GM19240 (cell line): ENCODE measurements at regions not wholly inside any gene's neighbourhood (a gene's known extent, or its start where the extent isn't known, plus 50 kb on each side); places are given as distances from the start of the nearest gene placed in this dataset.
"Not testable (repeated sequence)": the region's sequence is repeated elsewhere in the genome, so short reads cannot be mapped to it uniquely, and the experiment has no call there.

Source experiments
- DNase-seq: peaks from one replicate; pipeline ENCODE4 v3.0.0; 2011; ENCODE audit warnings: low spot score; ENCODE audit not compliant: insufficient read length

DNA sequence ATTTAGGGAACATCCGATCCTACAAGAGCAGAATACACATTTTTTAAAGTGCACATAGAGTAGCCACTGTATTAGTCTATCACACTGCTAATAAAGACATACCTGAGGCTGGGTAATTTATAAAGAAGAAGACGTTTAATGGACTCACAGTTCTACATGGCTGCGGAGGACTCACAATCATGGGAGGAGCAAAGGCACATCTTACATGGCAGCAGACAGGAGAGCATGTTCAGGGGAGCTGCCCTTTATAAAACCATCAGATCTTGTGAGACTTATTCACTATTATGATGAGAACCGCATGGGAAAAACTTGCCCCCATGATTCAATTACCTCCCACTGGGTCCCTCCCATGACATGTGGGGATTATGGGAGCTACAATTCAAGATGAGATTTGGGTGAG is 421.5 kb downstream of the EDEM1 start:
- DNase-seq: not testable (repeated sequence)

GRCh38 chr3:5613599-5613998 is 426.1 kb downstream of the EDEM1 start:
- no peak for DNase-seq

DNA sequence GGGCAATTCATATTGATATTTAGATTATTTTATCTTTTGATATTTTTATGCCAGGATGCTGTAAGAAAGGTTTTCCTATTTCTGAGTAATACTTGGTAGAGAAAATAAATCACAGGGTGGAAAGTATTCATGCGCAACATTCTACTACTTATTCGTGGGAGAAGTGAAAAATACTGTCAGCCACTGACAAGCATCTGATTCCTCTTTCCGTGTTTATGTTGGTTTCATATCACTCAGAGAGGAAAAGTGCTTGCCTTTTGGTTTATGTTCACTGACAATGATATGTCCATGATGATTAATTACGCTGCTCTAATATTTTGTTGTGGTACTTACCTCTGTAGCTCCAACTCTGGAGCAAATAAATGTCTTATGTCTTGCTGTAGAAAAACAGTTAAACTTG is 429.4 kb downstream of the EDEM1 start:
- DNase-seq: no peak

GRCh38 chr3:5618170-5618569 is 430.7 kb downstream of the EDEM1 start:
- no peak for DNase-seq

DNA sequence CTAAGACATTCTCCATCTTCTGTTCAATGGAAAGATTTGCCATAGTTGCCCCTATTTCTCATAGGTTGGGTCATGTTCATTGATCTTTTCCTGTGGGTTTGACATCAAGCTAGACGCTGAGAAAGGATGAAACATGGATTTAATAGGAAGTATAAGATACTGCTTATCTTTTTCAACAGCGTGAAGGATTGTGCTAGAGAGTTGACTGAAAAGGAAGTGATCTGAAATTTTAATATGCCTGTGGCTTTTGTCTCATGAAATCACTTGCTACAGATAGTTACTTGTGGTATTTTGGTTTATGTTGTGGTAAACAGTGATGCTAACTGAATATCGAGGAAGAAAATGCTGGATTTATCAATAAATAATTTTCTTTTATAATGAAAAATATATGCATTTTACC is 442.9 kb downstream of the EDEM1 start:
- no peak for DNase-seq

DNA sequence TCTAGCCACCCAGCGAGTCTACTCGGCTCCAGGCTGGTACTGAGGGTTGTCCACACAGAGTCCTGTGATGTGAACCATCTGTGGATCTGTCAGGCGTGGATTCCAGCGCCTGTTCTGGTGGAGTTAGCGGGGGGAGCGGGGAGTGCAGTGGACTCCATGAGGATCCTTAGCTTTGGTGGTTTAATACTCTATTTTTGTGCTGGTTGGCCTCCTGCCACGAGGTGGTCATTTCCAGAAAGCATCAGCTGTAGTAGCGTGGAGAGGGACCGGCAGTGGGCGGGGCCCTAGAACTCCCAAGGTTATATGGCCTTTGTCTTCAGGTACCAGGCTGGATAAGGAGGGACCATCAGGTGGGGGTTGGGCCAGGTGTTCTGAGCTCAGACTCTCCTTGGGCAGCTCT is 446.5 kb downstream of the EDEM1 start:
- no peak for DNase-seq

DNA sequence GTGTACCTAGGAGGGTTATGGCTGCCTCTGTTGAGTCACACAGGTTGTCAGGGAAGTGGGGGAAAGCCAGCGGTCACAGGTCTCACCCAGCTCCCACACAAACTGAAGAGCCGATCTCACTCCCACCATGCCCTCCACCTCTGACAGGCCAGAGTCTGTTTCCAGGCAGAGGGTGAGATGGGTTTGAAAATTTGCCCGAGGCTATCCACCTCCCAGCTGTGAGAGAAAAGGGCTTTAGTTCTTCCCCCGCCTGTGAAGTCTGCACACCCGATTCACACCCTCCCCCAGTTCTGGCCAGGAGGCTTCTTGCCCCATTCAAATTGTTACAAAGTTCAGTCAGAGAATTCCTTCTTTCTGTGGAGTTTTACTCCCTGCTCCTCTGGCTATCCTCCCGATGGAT is 446.9 kb downstream of the EDEM1 start:
- DNase-seq: no peak

DNA sequence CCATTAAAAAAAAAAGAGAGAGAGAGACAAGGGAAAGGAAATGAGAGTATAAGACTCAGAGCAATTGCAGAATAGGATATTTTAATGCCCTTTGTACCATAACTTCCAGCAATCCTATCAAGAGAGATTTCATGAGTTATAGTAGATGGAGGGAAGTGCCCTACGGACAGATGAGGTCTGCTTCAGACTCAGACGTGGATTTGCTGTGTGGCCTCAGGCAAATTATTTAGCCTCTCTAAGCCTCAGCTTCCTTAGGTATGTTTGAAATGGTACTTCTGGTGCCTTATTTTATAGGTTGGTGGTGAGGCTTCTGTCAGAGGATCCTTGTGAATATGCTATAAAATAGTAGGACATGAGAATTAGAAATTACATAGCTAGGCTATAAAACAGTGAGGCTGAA is 448.2 kb downstream of the EDEM1 start:
- DNase-seq: no peak

DNA sequence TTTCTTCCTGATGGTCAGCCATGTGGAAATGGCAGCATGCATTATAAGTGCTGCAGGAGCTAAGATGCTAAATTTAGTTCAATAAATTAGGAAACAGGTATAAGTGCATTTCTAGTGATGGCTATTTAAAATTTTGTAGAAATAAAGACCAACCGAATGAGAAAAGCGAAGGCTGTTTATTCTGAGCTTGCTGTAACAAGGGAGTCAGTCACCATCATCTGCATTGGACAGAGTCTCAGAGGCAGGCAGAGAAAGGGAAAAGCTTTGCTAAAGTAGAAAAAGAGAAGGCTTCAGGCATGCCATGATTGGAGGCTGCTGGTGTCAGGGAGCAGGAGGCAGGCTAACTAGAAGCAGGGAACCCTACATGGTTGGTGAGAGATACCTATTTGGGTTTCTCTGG is 451.0 kb downstream of the EDEM1 start:
- DNase-seq: no peak

DNA sequence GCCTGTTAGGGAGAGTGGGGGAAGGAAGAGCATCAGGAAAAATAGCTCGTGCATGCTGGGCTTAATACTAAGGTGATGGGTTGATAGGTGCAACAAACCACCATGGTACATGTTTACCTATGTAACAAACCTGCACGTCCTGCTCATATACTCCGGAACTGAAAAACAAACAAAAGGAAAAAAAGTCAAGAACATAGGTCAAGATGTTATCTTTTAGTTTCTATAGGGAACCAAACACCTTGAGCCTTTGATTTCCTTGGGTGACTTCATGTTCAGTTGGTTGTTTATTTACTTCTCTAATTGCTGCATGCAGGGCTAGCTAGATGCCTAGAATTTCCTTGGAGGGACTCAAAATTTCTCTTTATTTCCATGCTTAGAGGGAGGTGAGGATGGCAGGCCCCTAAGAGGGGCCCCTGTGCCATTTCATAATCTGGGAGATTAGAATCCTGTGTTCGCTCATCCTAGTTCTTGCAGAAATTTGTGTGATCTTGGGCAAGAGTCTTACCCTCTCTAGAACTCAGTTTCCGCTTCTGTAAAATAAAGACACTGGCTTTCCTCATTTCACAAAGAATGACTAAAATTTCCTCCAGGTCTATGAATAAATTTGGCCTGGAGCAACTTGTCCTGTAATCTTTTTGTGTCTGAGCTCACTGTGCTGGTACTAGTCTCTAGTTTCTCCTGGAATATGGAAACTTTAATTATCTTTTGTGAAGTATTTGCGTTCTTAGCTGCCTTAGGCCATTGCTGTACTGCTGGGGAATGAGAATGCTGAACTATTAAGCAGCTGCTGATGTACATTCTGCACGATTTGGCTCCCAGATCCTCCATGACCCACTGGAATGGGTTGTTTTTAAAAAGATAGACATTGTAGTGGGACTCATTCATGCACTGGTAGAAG is 457.5 kb downstream of the EDEM1 start:
- no peak for DNase-seq

- no peak for DNase-seq
Measured at GRCh38 chr3:5645692-5646410, 458.3 kb downstream of the EDEM1 start.

DNA sequence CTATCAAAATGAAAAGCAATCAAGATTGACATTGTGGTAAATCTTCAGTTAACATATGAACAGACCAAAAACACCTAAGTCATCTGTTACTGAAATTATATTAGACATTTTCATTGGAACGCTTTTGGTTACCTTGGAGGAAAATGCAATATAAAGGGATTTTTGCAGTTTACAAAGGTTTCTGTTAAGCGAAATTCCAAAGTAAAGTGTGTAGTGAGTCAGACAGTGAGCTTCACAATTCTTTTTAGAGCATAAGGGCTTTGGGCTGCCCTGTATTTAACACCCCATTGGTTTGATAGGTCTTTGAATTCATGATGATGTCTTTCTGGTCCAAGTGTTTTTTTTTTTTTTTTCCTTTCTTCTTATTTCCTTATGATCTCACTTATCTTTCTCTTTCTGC is 462.8 kb downstream of the EDEM1 start:
- no peak for DNase-seq

DNA sequence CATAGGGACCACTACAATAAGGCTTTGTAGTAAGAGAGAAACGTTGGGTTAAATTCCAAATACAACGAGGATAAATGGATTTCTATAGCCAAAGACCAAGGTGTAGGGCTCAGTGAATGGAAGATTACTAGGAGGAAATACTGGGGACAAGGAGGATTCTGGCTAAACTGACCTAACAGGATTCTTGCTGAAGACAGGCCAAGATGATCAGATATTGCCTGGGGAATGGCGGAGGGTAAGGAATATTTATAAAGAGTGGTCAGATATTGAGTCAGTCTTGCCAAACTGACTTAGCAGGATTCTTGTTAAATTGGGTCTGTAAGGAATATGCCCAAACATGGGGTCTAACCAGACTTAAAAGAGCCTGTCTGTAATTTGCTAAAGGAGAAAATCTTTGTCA is 463.8 kb downstream of the EDEM1 start:
- no peak for DNase-seq

- no peak for DNase-seq
Measured at GRCh38 chr3:5653426-5654143, 466.1 kb downstream of the EDEM1 start.

DNA sequence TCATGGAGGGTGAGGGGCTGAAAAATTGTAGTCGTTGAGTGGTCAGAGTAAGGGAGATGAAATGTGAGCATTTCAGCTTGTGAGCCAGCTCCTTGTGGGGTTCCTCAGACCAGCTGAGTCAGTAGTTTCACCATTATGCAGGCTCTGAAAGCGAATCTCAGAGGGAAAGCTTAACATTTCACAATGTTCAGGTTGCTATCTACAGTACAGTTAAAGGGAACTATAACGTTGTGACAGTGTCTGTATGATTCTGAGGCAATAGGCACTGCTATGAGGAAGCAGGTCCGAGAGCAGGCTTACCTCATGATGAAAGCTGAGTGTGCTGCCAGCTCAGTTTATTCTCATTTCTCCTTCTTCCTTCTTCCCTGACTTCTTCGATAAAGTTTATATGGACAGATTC is 469.6 kb downstream of the EDEM1 start:
- DNase-seq: no peak

DNA sequence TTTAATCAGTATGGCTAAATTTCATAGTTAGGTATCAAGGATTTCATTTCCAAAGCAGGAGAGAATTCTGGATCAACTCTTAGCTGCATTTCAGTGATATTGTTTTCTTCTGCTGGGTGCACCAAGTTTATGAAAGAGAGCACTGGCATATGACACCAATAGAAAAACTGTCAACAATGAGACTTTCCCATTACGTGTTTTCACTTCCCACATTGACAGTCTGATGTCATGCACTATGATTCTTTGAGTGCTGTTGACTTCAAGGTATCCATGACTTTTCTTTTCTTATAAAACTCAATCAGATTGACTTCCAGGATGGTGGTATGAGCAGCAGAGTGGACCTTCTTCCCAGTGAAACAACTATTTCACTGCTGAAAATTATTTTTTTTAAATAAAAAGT is 476.1 kb downstream of the EDEM1 start:
- DNase-seq: no peak

DNA sequence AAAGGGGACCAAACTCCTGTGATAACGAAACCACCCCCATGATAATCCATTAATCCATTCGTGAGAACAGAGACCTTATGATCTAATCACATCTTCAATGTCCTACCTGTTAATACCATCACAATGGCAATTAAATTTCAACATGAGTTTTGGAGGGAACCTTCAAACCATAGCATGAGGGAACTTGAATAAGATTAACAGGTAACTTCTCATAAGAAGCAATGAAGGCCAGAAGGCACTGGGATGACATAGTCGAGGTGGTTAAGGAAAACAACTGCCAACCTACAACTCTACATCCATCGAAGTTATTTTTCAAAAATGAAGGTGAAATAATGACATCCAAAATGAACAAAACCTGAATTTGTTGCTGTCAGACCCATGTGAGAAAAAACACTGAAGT is 478.9 kb downstream of the EDEM1 start:
- no peak for DNase-seq

GRCh38 chr3:5673521-5673920 is 486.0 kb downstream of the EDEM1 start:
- DNase-seq: no peak

- no peak for DNase-seq
Measured at GRCh38 chr3:5675319-5675718, 487.8 kb downstream of the EDEM1 start.

DNA sequence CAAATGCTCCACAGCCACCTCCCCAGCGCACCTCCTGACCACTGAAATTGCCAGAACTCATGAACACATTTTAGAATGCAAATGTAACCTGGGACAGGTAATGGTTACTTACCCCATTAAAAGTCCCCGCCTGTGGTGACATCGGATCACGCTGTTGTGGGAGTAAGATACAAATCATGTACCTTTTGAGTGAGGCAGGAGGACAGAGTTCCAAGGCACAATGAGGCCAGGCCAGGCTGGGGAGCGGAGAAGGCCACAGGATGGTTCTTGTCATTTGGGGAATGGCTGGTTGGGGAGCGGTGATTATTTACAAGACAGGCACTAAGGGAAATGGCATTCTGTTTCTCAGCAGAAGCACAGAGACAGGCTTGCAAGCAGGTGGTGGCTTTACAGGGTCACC is 490.0 kb downstream of the EDEM1 start:
- no peak for DNase-seq

- DNase-seq: no peak
Measured at GRCh38 chr3:5678248-5678647, 490.7 kb downstream of the EDEM1 start.

DNA sequence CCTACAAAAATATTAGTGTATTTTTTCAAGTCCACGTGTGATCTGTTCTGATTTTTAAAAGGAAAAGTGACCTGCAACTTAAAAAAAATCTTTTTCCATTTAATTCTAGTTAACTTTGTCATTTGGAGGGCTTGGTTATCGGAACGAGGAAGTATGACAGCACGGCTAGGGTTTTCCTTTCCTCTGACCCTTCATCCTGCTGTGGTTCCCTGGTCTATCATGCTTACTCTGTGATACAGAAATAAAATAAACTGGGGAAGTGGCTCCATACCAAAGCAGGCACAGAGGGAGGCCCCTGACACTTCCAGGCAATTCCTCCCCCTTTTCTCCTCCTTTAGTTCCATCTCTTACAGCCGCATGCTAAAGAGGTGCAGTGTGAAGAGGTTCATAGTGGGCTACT is 491.3 kb downstream of the EDEM1 start:
- no peak for DNase-seq
